ENCODE measurements at regions not wholly inside any gene's neighbourhood (a gene's known extent, or its start where the extent isn't known, plus 50 kb on each side); places are given as distances from the start of the nearest gene placed in this dataset.

DNA sequence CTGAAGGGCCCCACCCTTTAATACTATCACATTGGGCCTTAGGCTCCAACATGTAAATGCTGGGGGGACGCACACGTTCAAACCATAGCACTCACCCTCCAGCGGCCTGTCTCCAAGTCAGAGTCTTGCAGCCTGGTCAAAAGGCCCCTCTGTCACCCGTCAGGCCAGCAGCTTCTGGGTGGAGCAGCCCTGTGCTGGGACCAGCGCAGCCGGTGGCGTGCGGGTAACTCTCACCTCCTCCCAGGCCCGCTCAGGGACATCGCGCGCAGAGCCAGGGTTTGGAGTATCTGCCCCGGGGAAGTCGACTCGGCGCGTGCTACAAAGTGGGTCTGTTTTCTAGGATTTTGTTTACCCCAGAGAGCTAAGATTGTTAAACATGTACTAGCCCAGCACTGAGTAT is 93.0 kb upstream of the COL5A1 start:
- TF ChIP-seq BACH2 (CRISPR knock-in tag; IDR thresholded peaks at IDR 0.05; ENCODE audit: borderline replicate concordance) (no peak), ZFP30 (CRISPR knock-in tag; IDR thresholded peaks at IDR 0.05) (no peak), GLIS3 (CRISPR knock-in tag; IDR thresholded peaks at IDR 0.05) (no peak), ZFP3 (CRISPR knock-in tag; IDR thresholded peaks at IDR 0.05) (no peak), ZC3H10 (CRISPR knock-in tag; IDR thresholded peaks at IDR 0.05) (no peak), ESRRG (CRISPR knock-in tag; IDR thresholded peaks at IDR 0.05) (no peak), ISL1 (CRISPR knock-in tag; IDR thresholded peaks at IDR 0.05) (no peak), ARNTL (CRISPR knock-in tag; IDR thresholded peaks at IDR 0.05; ENCODE audit: borderline replicate concordance, low read depth) (no peak), PPARA (CRISPR knock-in tag; IDR thresholded peaks at IDR 0.05; ENCODE audit: borderline replicate concordance) (no peak)
- TF ChIP-seq, protein P1, sequence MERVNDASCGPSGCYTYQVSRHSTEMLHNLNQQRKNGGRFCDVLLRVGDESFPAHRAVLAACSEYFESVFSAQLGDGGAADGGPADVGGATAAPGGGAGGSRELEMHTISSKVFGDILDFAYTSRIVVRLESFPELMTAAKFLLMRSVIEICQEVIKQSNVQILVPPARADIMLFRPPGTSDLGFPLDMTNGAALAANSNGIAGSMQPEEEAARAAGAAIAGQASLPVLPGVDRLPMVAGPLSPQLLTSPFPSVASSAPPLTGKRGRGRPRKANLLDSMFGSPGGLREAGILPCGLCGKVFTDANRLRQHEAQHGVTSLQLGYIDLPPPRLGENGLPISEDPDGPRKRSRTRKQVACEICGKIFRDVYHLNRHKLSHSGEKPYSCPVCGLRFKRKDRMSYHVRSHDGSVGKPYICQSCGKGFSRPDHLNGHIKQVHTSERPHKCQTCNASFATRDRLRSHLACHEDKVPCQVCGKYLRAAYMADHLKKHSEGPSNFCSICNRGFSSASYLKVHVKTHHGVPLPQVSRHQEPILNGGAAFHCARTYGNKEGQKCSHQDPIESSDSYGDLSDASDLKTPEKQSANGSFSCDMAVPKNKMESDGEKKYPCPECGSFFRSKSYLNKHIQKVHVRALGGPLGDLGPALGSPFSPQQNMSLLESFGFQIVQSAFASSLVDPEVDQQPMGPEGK (CRISPR knock-in tag; IDR thresholded peaks at IDR 0.05; ENCODE audit: borderline replicate concordance) = no peak
- TF ChIP-seq, protein P2, sequence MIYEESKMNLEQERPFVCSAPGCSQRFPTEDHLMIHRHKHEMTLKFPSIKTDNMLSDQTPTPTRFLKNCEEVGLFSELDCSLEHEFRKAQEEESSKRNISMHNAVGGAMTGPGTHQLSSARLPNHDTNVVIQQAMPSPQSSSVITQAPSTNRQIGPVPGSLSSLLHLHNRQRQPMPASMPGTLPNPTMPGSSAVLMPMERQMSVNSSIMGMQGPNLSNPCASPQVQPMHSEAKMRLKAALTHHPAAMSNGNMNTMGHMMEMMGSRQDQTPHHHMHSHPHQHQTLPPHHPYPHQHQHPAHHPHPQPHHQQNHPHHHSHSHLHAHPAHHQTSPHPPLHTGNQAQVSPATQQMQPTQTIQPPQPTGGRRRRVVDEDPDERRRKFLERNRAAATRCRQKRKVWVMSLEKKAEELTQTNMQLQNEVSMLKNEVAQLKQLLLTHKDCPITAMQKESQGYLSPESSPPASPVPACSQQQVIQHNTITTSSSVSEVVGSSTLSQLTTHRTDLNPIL (CRISPR knock-in tag; IDR thresholded peaks at IDR 0.05; ENCODE audit: low read depth) = no peak
- TF ChIP-seq, protein P3, sequence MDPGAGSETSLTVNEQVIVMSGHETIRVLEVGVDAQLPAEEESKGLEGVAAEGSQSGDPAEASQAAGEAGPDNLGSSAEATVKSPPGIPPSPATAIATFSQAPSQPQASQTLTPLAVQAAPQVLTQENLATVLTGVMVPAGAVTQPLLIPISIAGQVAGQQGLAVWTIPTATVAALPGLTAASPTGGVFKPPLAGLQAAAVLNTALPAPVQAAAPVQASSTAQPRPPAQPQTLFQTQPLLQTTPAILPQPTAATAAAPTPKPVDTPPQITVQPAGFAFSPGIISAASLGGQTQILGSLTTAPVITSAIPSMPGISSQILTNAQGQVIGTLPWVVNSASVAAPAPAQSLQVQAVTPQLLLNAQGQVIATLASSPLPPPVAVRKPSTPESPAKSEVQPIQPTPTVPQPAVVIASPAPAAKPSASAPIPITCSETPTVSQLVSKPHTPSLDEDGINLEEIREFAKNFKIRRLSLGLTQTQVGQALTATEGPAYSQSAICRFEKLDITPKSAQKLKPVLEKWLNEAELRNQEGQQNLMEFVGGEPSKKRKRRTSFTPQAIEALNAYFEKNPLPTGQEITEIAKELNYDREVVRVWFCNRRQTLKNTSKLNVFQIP (CRISPR knock-in tag; IDR thresholded peaks at IDR 0.05; ENCODE audit: borderline replicate concordance, low read depth) = no peak

All from SK-N-SH treated with all-trans-retinoic acid at 6 μM for 48 hours (cell line).